ENCODE measurements at regions not wholly inside any gene's neighbourhood (a gene's known extent, or its start where the extent isn't known, plus 50 kb on each side); places are given as distances from the start of the nearest gene placed in this dataset.
"Not testable (repeated sequence)": the region's sequence is repeated elsewhere in the genome, so short reads cannot be mapped to it uniquely, and the experiment has no call there.

DNA sequence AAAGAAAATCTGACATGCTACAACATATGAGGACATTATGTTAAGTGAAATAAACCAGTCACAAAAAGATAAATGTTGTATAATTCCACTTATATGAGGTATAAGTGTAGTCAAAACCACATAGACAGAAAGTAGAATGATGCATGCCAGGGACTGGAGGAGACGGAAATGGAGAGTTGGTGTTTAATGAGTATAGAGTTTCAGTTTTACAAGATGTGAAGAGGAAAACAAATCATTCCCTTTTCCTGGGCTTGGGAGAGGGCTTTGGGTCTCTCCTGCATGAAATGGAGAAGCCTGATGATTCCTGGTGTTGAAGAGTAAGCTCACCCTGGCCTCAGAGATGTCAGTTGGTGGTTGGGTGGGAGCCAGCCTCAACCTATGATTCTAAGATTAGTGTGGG is 158.4 kb upstream of the PLXNC1 start:
- H3K4me1 ChIP-seq (ENCODE audit: control insufficient read depth in 2 of 2, insufficient read depth in 2 of 2, low read length in 2 of 2), result peaks cover 0 to 13% of the 10 kb centered on the region in 2 donors
- no peak overlapping the region for H3K4me3 ChIP-seq (ENCODE audit: low read length in 2 of 2)
- no peaks in the 10 kb centered on the region for H3K36me3 ChIP-seq (ENCODE audit: control insufficient read depth in 2 of 2, insufficient read depth in 2 of 2, low read length in 1 of 2)
- H3K9me3 ChIP-seq (ENCODE audit: control insufficient read depth in 2 of 2, insufficient read depth in 1 of 2, low read length in 1 of 2), result no peaks in the 10 kb centered on the region
- no peak for DNase-seq (ENCODE audit: low read depth in 6 of 9, low spot score in 9 of 9)
- H3K27ac ChIP-seq (ENCODE audit: low read depth in 1 of 2, low read length in 1 of 2), result no peak overlapping the region
- 100% methylated on average over 1 of the region's 1 CpG for WGBS
- no peaks in the 10 kb centered on the region for H3K27me3 ChIP-seq (ENCODE audit: control insufficient read depth in 2 of 2, insufficient read depth in 1 of 2, low read length in 1 of 2)

DNA sequence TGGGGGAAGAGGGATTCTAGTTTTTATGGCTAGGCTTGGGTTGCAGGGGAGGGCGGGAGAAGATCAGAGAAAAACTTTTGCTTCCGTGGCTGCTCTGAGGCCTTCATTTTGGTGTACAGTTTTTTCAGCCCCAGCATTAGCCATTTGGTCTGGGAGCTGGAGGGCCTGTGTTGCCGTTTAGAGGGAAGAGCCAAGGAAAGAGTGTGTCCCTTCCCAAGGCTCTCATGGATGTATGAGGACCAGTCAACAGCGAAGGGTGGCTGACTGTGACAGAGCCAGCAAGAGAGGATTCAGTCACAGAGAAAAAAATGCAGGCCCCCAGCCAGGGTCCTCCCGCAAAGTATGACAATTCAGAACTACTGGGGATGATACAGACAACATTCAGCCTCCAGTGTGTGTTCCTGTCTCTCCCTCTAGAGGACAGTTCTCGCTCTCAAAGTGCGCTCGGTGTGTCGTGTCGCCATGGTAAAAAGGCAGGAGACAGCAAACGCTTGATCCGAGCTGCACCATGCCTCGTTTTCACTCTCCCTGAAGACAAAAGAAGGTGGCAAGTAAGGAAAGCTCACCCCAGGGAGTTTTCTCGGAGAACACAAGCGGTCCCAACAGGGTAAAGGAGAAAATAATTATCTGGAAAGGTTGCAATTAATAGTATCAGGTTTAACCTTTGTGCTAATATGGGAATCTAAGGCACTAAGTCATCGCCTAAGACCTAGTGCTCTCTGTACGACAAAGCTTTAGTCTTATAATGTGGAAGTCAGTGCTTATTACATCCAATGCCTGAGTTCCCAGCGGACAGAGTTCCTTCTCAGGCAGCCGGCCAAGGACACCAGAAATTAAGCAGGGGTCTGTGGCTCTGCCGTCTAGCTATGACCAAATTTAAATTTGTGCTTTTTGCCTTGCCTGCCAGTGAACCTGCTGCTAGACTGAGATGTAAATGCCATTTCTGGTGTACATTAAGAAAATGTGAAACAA is 157.3 kb upstream of the PLXNC1 start:
- WGBS, result 87% methylated on average over 20 of the region's 20 CpGs
- H3K4me3 ChIP-seq (ENCODE audit: low read length in 2 of 2), result no peak overlapping the region
- H3K27me3 ChIP-seq (ENCODE audit: control insufficient read depth in 2 of 2, insufficient read depth in 1 of 2, low read length in 1 of 2), result no peaks in the 10 kb centered on the region
- H3K9me3 ChIP-seq (ENCODE audit: control insufficient read depth in 2 of 2, insufficient read depth in 1 of 2, low read length in 1 of 2), result no peaks in the 10 kb centered on the region
- peak in 3 of 9 donors; percentile 58 to 76 (median 63) for DNase-seq (ENCODE audit: low read depth in 6 of 9, low spot score in 9 of 9)
- H3K27ac ChIP-seq (ENCODE audit: low read depth in 1 of 2, low read length in 1 of 2), result no peak overlapping the region
- peaks cover 0 to 13% of the 10 kb centered on the region in 2 donors for H3K4me1 ChIP-seq (ENCODE audit: control insufficient read depth in 2 of 2, insufficient read depth in 2 of 2, low read length in 2 of 2)
- no peaks in the 10 kb centered on the region for H3K36me3 ChIP-seq (ENCODE audit: control insufficient read depth in 2 of 2, insufficient read depth in 2 of 2, low read length in 1 of 2)

GRCh38 chr12:93991829-93992461 is 156.4 kb upstream of the PLXNC1 start:
- no peak for DNase-seq (ENCODE audit: low read depth in 6 of 9, low spot score in 9 of 9)

DNA sequence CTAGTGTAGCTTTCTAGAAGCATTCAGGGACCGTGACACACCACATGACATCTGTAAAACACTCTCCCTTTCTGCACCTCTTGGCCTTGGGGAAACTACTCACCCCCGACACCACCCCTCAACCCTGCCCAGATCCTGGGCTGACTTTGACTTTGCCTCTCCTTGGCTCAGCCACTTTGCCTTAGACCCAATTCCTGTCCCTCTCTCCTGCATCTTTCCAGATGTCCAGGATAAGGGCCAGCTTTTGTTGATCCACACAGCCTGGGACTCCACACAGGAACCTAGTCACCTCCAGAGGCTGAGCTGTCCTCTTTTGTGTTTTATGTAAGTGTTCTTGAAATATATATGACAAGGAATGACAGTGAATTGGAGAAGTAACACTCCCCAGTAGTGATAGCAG is 153.7 kb upstream of the PLXNC1 start:
- Histone ChIP-seq H3K9me3 (ENCODE audit: control insufficient read depth in 2 of 2, insufficient read depth in 1 of 2, low read length in 1 of 2) (no peaks in the 10 kb centered on the region), H3K4me1 (ENCODE audit: control insufficient read depth in 2 of 2, insufficient read depth in 2 of 2, low read length in 2 of 2) (peaks cover 0 to 13% of the 10 kb centered on the region in 2 donors), H3K27me3 (ENCODE audit: control insufficient read depth in 2 of 2, insufficient read depth in 1 of 2, low read length in 1 of 2) (no peaks in the 10 kb centered on the region), H3K4me3 (ENCODE audit: low read length in 2 of 2) (no peak overlapping the region), H3K36me3 (ENCODE audit: control insufficient read depth in 2 of 2, insufficient read depth in 2 of 2, low read length in 1 of 2) (no peaks in the 10 kb centered on the region), H3K27ac (ENCODE audit: low read depth in 1 of 2, low read length in 1 of 2) (no peak overlapping the region)
- DNase-seq (ENCODE audit: low read depth in 6 of 9, low spot score in 9 of 9), result no peak
- WGBS, result 49% methylated on average over 2 of the region's 2 CpGs

More at GRCh38 chr12:93991829-93992461, 156.4 kb upstream of the PLXNC1 start:
- WGBS, result 96% methylated on average over 4 of the region's 4 CpGs
- no peaks in the 10 kb centered on the region for H3K27me3 ChIP-seq (ENCODE audit: control insufficient read depth in 2 of 2, insufficient read depth in 1 of 2, low read length in 1 of 2)
- no peaks in the 10 kb centered on the region for H3K9me3 ChIP-seq (ENCODE audit: control insufficient read depth in 2 of 2, insufficient read depth in 1 of 2, low read length in 1 of 2)
- no peaks in the 10 kb centered on the region for H3K36me3 ChIP-seq (ENCODE audit: control insufficient read depth in 2 of 2, insufficient read depth in 2 of 2, low read length in 1 of 2)
- H3K4me3 ChIP-seq (ENCODE audit: low read length in 2 of 2), result no peak overlapping the region
- no peak overlapping the region for H3K27ac ChIP-seq (ENCODE audit: low read depth in 1 of 2, low read length in 1 of 2)
- H3K4me1 ChIP-seq (ENCODE audit: control insufficient read depth in 2 of 2, insufficient read depth in 2 of 2, low read length in 2 of 2), result peaks cover 0 to 13% of the 10 kb centered on the region in 2 donors

GRCh38 chr12:93996321-93996720 is 152.1 kb upstream of the PLXNC1 start:
- H3K4me1 ChIP-seq (ENCODE audit: control insufficient read depth in 2 of 2, insufficient read depth in 2 of 2, low read length in 2 of 2), result peaks cover 0 to 3% of the 10 kb centered on the region in 2 donors
- H3K4me3 ChIP-seq (ENCODE audit: low read length in 2 of 2), result no peak overlapping the region
- no peak overlapping the region for H3K27ac ChIP-seq (ENCODE audit: low read depth in 1 of 2, low read length in 1 of 2)
- 100% methylated on average over 1 of the region's 1 CpG for WGBS
- no peak for DNase-seq (ENCODE audit: low read depth in 6 of 9, low spot score in 9 of 9)
- H3K27me3 ChIP-seq (ENCODE audit: control insufficient read depth in 2 of 2, insufficient read depth in 1 of 2, low read length in 1 of 2), result no peaks in the 10 kb centered on the region
- H3K9me3 ChIP-seq (ENCODE audit: control insufficient read depth in 2 of 2, insufficient read depth in 1 of 2, low read length in 1 of 2), result no peaks in the 10 kb centered on the region
- no peaks in the 10 kb centered on the region for H3K36me3 ChIP-seq (ENCODE audit: control insufficient read depth in 2 of 2, insufficient read depth in 2 of 2, low read length in 1 of 2)

DNA sequence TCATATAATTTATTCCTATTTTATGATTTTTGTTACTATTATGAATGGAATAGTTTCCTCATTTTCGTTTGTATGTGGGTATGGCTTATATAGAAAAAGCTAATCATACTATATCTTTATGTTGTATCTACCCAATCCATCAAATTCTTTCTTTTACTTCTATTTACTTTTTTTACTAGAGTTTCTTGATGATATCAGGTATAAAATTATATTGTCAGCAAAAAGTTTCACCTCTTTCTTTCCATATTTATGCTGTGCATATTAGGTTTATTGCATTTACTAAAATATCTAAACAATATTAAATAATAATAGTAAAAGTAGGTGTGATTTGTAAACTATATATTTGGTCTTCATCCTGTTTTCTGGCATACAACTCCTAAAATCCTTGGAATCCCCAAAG is 146.7 kb upstream of the PLXNC1 start:
- Histone ChIP-seq H3K27ac (ENCODE audit: low read depth in 1 of 2, low read length in 1 of 2) (no peak overlapping the region), H3K27me3 (ENCODE audit: control insufficient read depth in 2 of 2, insufficient read depth in 1 of 2, low read length in 1 of 2) (no peaks in the 10 kb centered on the region), H3K9me3 (ENCODE audit: control insufficient read depth in 2 of 2, insufficient read depth in 1 of 2, low read length in 1 of 2) (no peaks in the 10 kb centered on the region), H3K4me3 (ENCODE audit: low read length in 2 of 2) (no peak overlapping the region), H3K4me1 (ENCODE audit: control insufficient read depth in 2 of 2, insufficient read depth in 2 of 2, low read length in 2 of 2) (no peaks in the 10 kb centered on the region), H3K36me3 (ENCODE audit: control insufficient read depth in 2 of 2, insufficient read depth in 2 of 2, low read length in 1 of 2) (no peaks in the 10 kb centered on the region)
- DNase-seq (ENCODE audit: low read depth in 6 of 9, low spot score in 9 of 9), result no peak
- WGBS, result 85% methylated on average over 1 of the region's 1 CpG

- WGBS, result 14% methylated on average over 1 of the region's 1 CpG
- H3K27ac ChIP-seq (ENCODE audit: low read depth in 1 of 2, low read length in 1 of 2); H3K9me3 ChIP-seq (ENCODE audit: control insufficient read depth in 2 of 2, insufficient read depth in 1 of 2, low read length in 1 of 2); H3K36me3 ChIP-seq (ENCODE audit: control insufficient read depth in 2 of 2, insufficient read depth in 2 of 2, low read length in 1 of 2); H3K4me3 ChIP-seq (ENCODE audit: low read length in 2 of 2); H3K4me1 ChIP-seq (ENCODE audit: control insufficient read depth in 2 of 2, insufficient read depth in 2 of 2, low read length in 2 of 2); DNase-seq (ENCODE audit: low read depth in 6 of 9, low spot score in 9 of 9); H3K27me3 ChIP-seq (ENCODE audit: control insufficient read depth in 2 of 2, insufficient read depth in 1 of 2, low read length in 1 of 2): not testable (repeated sequence)
Measured at GRCh38 chr12:94002925-94003324, 145.5 kb upstream of the PLXNC1 start.

DNA sequence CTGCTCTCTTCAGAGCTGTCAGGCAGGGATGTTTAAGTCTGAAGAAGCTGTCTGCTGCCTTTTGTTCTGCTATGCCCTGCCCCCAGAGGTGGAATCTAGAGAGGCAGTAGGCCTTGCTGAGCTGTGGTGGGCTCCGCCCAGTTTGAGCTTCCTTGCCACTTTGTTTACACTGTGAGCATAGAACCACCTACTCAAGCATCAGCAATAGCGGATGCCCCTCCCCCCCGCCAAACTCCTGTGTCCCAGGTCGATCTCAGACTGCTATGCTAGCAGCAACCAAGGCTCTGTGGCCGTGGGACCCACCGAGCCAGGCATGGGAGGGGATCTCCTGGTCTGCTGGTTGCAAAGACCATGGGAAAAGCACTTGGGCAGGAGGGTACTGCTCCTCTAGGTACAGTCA is 140.5 kb upstream of the PLXNC1 start:
- H3K36me3 ChIP-seq (ENCODE audit: control insufficient read depth in 2 of 2, insufficient read depth in 2 of 2, low read length in 1 of 2); H3K9me3 ChIP-seq (ENCODE audit: control insufficient read depth in 2 of 2, insufficient read depth in 1 of 2, low read length in 1 of 2); H3K4me3 ChIP-seq (ENCODE audit: low read length in 2 of 2); H3K27me3 ChIP-seq (ENCODE audit: control insufficient read depth in 2 of 2, insufficient read depth in 1 of 2, low read length in 1 of 2); H3K27ac ChIP-seq (ENCODE audit: low read depth in 1 of 2, low read length in 1 of 2): not testable (repeated sequence)
- peaks cover 12 to 17% of the 10 kb centered on the region in 2 donors for H3K4me1 ChIP-seq (ENCODE audit: control insufficient read depth in 2 of 2, insufficient read depth in 2 of 2, low read length in 2 of 2)
- 87% methylated on average over 6 of the region's 6 CpGs for WGBS
- DNase-seq (ENCODE audit: low read depth in 6 of 9, low spot score in 9 of 9), result peak in 5 of 9 donors; percentile 48 to 79 (median 61)

GRCh38 chr12:94010307-94010706 is 138.1 kb upstream of the PLXNC1 start:
- H3K36me3 ChIP-seq (ENCODE audit: control insufficient read depth in 2 of 2, insufficient read depth in 2 of 2, low read length in 1 of 2), result no peaks in the 10 kb centered on the region
- peaks cover 0 to 9% of the 10 kb centered on the region in 2 donors for H3K9me3 ChIP-seq (ENCODE audit: control insufficient read depth in 2 of 2, insufficient read depth in 1 of 2, low read length in 1 of 2)
- no peaks in the 10 kb centered on the region for H3K27me3 ChIP-seq (ENCODE audit: control insufficient read depth in 2 of 2, insufficient read depth in 1 of 2, low read length in 1 of 2)
- H3K27ac ChIP-seq (ENCODE audit: low read depth in 1 of 2, low read length in 1 of 2), result peak overlapping the region in 1 of 2 donors; percentile 20
- peaks cover 12 to 17% of the 10 kb centered on the region in 2 donors for H3K4me1 ChIP-seq (ENCODE audit: control insufficient read depth in 2 of 2, insufficient read depth in 2 of 2, low read length in 2 of 2)
- 94% methylated on average over 3 of the region's 3 CpGs for WGBS
- DNase-seq (ENCODE audit: low read depth in 6 of 9, low spot score in 9 of 9), result peak in 5 of 9 donors; percentile 30 to 67 (median 36)
- no peak overlapping the region for H3K4me3 ChIP-seq (ENCODE audit: low read length in 2 of 2)
